ENCODE measurements at regions not wholly inside any gene's neighbourhood (a gene's known extent, or its start where the extent isn't known, plus 50 kb on each side); places are given as distances from the start of the nearest gene placed in this dataset.

DNA sequence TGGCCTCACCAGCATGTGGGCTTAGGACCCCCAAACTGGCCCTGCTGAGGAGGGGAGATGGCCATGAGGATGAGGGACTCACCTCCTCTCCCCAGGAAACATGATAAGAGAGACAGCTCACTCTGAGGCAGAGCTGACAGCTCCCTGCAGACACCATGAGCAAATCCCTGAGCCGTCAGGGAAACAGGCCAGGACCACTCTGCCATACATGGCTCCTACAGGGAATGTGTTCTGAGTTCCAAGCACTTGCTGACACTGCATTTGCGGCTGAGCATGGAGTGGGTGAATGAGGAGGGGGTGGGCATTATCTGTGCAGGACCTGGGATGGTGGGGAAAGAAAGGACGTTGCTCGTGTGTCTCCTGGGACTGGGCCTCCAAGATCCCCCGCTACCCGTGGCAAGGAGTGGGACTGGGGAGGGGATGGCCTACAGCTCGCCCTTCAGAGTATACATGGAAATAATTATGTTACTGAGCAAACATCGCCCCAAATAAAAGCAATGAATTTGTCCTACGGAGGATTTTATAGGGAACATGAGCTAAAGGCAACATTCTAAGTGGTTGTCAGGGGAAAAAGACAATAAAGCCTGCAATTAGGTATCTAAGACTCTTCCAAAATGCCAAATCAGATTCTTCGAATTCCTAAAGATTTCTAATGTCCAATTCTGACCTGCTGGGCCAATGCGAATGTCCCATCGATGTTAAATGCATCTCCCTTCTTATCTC, 355.9 kb upstream of the AJAP1 start:
- TF ChIP-seq, protein P1, sequence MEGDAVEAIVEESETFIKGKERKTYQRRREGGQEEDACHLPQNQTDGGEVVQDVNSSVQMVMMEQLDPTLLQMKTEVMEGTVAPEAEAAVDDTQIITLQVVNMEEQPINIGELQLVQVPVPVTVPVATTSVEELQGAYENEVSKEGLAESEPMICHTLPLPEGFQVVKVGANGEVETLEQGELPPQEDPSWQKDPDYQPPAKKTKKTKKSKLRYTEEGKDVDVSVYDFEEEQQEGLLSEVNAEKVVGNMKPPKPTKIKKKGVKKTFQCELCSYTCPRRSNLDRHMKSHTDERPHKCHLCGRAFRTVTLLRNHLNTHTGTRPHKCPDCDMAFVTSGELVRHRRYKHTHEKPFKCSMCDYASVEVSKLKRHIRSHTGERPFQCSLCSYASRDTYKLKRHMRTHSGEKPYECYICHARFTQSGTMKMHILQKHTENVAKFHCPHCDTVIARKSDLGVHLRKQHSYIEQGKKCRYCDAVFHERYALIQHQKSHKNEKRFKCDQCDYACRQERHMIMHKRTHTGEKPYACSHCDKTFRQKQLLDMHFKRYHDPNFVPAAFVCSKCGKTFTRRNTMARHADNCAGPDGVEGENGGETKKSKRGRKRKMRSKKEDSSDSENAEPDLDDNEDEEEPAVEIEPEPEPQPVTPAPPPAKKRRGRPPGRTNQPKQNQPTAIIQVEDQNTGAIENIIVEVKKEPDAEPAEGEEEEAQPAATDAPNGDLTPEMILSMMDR (IDR thresholded peaks at IDR 0.05; ENCODE audit: low read depth, low read length): no peak
- no peak for DNase-seq (ENCODE audit: low read depth, low spot score)
- in situ Hi-C loops (cut with HindIII; ENCODE audit: low sequenced_read_pairs): no loop called here
- H3K4me3 ChIP-seq (ENCODE audit: low read depth, low read length): no peak overlapping the region

DNA sequence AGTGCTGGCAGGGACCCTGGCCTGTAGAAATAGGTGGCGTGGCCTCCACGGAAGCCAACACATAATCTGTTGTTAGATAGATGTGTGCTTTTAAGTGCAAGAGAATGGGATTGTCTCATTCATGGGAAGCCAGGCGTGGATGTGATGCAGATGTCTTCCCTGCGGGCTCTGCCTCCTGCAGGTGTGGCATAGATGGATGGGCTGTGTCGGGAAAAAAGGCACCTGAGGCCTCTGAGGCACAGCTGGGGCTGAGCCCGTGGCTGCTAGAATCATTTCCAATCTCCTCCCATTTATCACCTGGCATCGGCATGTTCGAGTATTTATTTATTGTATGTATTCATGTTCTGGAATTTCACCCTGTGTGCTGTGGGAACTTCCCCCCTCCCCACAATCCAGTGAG, 353.4 kb upstream of the AJAP1 start:
- no peak for DNase-seq (ENCODE audit: low read depth, low spot score)
- no peak overlapping the region for H3K4me3 ChIP-seq (ENCODE audit: low read depth, low read length)
- in situ Hi-C loops (cut with HindIII; ENCODE audit: low sequenced_read_pairs): no loop called here
- TF ChIP-seq, protein P1 (IDR thresholded peaks at IDR 0.05; ENCODE audit: low read depth, low read length): no peak

DNA sequence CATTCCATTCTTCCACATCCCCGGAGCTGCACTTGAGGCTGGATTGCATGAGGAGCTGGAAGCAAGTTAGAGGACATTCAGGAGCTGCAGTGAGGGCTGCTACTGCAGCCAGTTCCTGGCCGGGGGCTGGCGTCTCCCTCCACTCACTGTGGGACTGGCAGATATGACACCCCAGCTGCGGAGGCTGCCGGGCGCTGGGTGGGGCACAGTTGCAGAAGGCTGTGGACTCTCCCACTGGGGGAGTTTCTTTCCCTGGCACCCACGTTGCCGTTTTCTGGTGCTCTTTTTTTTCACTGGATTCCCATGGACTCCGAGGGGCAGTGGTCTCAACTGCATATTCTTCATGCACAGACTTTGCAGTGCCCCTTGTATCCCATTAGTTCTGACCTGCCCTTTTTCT, 351.1 kb upstream of the AJAP1 start:
- no peak overlapping the region for H3K4me3 ChIP-seq (ENCODE audit: low read depth, low read length)
- TF ChIP-seq, protein P1 (IDR thresholded peaks at IDR 0.05; ENCODE audit: low read depth, low read length): no peak
- no peak for DNase-seq (ENCODE audit: low read depth, low spot score)
- in situ Hi-C loops (cut with HindIII; ENCODE audit: low sequenced_read_pairs): no loop called here

DNA sequence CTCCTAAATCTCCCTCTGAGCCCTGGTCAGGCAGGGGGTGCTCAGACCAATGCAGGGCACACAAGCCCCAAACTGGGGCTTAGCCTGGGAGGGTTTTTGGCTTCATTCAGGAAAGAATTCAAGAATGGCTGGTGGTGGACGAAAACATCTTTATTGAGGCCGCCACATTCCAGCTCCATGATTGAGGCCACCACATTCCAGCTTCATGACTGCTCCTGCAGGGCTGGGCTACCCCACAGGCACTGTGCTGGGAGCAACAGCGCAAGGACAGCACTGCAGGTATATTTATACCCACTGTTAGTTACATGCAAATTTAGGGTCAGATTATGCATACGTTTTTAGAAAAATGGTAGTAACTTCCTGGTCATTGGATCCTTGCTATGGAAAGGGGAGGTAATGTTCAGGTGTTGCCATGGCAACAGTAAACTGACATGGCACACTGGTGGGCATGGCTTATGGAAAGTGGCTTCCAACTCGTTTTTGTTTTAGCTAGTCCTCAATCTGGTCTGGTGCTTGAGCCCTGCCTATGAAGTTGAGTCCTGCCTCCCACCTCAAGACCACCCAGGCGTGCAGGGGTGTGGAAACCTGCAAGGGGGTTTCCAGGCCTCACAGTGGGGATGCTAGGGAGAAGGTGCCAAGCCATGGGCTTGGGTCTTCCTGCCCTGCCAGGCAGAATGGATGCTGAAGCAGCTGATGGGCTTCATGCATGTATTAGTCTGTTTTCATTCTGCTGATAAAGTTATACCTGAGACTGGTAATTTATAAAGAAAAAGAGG, 348.7 kb upstream of the AJAP1 start:
- no peak for DNase-seq (ENCODE audit: low read depth, low spot score)
- TF ChIP-seq, protein P1 (IDR thresholded peaks at IDR 0.05; ENCODE audit: low read depth, low read length): no peak
- no peak overlapping the region for H3K4me3 ChIP-seq (ENCODE audit: low read depth, low read length)
- in situ Hi-C loops (cut with HindIII; ENCODE audit: low sequenced_read_pairs): no loop called here

DNA sequence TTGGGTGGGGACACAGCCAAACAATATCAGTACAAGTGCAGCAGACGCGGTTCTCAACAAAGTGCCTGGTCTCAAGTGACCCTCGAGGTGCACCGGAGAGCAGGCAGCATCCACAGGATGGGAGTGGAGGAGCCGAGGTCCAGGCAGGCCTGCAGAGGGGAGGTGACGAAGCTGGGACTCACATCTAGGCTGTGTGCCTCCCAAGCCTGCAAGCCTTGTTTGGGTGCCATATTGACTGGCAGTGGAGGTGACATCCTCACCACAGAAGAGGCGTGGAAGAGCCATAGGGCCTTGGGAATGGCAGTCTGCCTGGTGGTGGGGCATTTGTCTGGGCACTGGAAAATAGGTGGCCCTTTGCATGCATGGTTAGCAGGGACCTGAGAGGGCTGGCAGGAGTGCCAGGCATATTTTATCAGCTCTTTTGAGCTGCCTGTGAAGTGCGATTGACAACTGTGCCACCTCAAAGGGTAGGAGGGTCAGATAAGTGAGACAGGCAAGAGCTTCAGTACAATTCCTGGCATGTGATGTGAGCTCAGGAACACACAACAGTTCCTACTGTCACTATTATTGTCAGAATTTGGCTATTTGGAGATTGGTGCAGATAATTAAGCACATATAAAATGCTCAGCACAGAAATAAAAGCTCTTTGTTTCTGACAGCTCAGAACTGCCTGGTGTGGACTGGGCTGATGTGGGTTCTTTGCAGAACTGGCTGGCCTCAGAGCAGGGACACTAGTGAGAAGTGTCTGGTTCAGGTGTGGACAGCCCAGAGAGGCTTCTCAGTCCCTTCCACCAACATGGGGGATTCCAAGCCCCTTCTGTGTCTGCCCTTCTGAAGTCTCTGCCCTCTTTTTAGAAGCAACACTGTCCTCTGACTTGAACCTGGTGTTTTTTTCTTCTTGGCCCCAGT, 347.6 kb upstream of the AJAP1 start:
- TF ChIP-seq, protein P1 (IDR thresholded peaks at IDR 0.05; ENCODE audit: low read depth, low read length): no peak
- no peak overlapping the region for H3K4me3 ChIP-seq (ENCODE audit: low read depth, low read length)
- in situ Hi-C loops (cut with HindIII; ENCODE audit: low sequenced_read_pairs): no loop called here
- no peak for DNase-seq (ENCODE audit: low read depth, low spot score)

DNA sequence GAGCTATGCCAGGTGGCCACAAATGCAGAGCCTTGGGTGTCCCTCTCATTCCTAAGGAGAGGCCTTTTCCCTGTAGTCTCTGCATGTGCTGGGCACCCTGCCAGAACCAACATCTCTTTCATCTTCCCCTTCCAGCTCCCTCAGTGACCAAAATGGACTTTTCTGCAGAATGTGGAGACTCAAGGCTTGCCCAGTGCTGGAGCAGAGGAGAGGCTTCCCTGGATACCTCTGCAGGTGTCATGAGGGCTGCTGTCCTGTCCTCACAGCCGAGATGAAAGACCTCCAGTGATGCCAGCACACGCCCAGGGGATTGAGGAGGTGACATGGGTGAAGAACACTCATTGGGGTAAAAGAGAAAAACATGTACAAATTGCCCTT, 347.0 kb upstream of the AJAP1 start:
- H3K4me3 ChIP-seq (ENCODE audit: low read depth, low read length): no peak overlapping the region
- DNase-seq (ENCODE audit: low read depth, low spot score): no peak
- in situ Hi-C loops (cut with HindIII; ENCODE audit: low sequenced_read_pairs): no loop called here
- TF ChIP-seq, protein P1 (IDR thresholded peaks at IDR 0.05; ENCODE audit: low read depth, low read length): no peak

All from astrocyte of the spinal cord (primary cell).